DOHH2 (cell line): ENCODE measurements at regions not wholly inside any gene's neighbourhood (a gene's known extent, or its start where the extent isn't known, plus 50 kb on each side); places are given as distances from the start of the nearest gene placed in this dataset.

ENCODE experiments used
- H3F3A ChIP-seq: fragments of 200-600 bp; sonication (generic), shearing (Covaris generic); 2 replicates; pipeline ENCODE4 v1.6.0; 2016; ENCODE audit warnings: antibody characterized with exemption, mild to moderate bottlenecking; ENCODE audit not compliant: control insufficient read depth, insufficient read depth
- H3K27ac ChIP-seq: fragments of 200-600 bp; sonication (generic); 2 replicates; pipeline ENCODE4 v1.5.1; 2014; ENCODE audit warnings: low read depth, mild to moderate bottlenecking, low read length, moderate library complexity
- H3K27me3 ChIP-seq: fragments of 200-600 bp; sonication (generic); 2 replicates; pipeline ENCODE4 v1.6.1; 2014; ENCODE audit warnings: mild to moderate bottlenecking, low read length, mixed read lengths; ENCODE audit not compliant: control insufficient read depth
- H3K36me3 ChIP-seq: fragments of 200-600 bp; sonication (generic); 2 replicates; pipeline ENCODE4 v1.6.1; 2014; ENCODE audit warnings: mild to moderate bottlenecking, low read length, moderate library complexity, mixed read lengths; ENCODE audit not compliant: control insufficient read depth
- H3K4me1 ChIP-seq: fragments of 200-600 bp; sonication (generic); 2 replicates; pipeline ENCODE4 v1.6.1; 2014; ENCODE audit warnings: mild to moderate bottlenecking, low read length, mixed read lengths; ENCODE audit not compliant: control insufficient read depth
- H3K4me2 ChIP-seq: fragments of 200-600 bp; sonication (generic); 2 replicates; pipeline ENCODE4 v1.6.0; 2014; ENCODE audit warnings: mild to moderate bottlenecking, low read length, moderate library complexity
- H3K4me3 ChIP-seq: fragments of 200-600 bp; sonication (generic); 2 replicates; pipeline ENCODE4 v1.5.1; 2014; ENCODE audit warnings: mild to moderate bottlenecking, low read length, mixed read lengths
- H3K79me2 ChIP-seq: fragments of 200-600 bp; sonication (generic); 2 replicates; pipeline ENCODE4 v1.6.1; 2014; ENCODE audit warnings: mild to moderate bottlenecking, low read length, mixed read lengths; ENCODE audit not compliant: control insufficient read depth
- H3K9me2 ChIP-seq: fragments of 200-600 bp; sonication (generic); replicated peaks from 2 replicates; pipeline ENCODE4 v1.6.1; 2014; ENCODE audit warnings: mild to moderate bottlenecking, low read length, mixed read lengths; ENCODE audit not compliant: control insufficient read depth
- H3K9me3 ChIP-seq: fragments of 200-600 bp; sonication (generic); 2 replicates; pipeline ENCODE4 v1.6.1; 2014; ENCODE audit warnings: antibody characterized with exemption, low read length, mixed read lengths; ENCODE audit not compliant: control insufficient read depth, insufficient read depth
- H4K20me1 ChIP-seq: fragments of 200-600 bp; sonication (generic); 2 replicates; pipeline ENCODE4 v1.6.0; 2014; ENCODE audit warnings: low read depth, mild to moderate bottlenecking, antibody characterized with exemption, low read length, moderate library complexity; ENCODE audit not compliant: control insufficient read depth, insufficient read depth
- EZH2phosphoT487 ChIP-seq: fragments of 200-600 bp; sonication (generic); IDR thresholded peaks from 2 replicates; pipeline ENCODE4 v1.6.1; 2017; ENCODE audit warnings: borderline replicate concordance, mild to moderate bottlenecking, antibody characterized with exemption, low read length, moderate library complexity, mixed read lengths
- TF ChIP-seq, protein P1 (sequence below): fragments of 200-600 bp; sonication (generic); IDR thresholded peaks from one replicate; pipeline ENCODE4 v1.5.1; 2014; ENCODE audit warnings: antibody characterized with exemption, mild to moderate bottlenecking, low read depth, low read length; ENCODE audit not compliant: poor library complexity, severe bottlenecking

DNA sequence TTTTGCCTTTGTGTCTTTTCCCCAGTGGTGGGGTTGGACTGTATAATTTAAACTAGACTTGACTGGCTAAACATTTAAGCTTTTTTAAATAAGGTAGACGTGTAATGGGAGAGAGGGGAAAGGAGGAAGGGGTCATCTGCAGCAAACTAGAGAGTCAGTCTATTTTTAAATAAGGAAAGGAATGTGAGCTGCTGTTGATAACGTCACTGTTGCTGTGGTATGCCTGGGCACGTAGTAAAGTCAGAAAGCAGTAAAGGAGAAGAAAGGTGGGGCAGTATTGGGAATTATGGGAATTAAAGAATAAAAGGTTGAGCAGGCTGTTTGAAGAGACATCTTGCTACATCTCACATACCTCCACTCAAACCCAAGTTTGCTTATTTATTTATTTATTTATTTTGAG lies 80.4 kb upstream of the FSHB start:
- Histone ChIP-seq H3K27ac (no peak overlapping the region), H3K4me3 (no peak overlapping the region), H3K36me3 (no peaks in the 10 kb centered on the region), H3K27me3 (no peaks in the 10 kb centered on the region), H3K79me2 (no peaks in the 10 kb centered on the region), H3K9me3 (no peaks in the 10 kb centered on the region), H3K4me1 (no peaks in the 10 kb centered on the region), H3K4me2 (no peak overlapping the region), H3F3A (no peaks in the 10 kb centered on the region), H4K20me1 (no peaks in the 10 kb centered on the region), H3K9me2 (no peaks in the 10 kb centered on the region)
- TF ChIP-seq, protein P1, sequence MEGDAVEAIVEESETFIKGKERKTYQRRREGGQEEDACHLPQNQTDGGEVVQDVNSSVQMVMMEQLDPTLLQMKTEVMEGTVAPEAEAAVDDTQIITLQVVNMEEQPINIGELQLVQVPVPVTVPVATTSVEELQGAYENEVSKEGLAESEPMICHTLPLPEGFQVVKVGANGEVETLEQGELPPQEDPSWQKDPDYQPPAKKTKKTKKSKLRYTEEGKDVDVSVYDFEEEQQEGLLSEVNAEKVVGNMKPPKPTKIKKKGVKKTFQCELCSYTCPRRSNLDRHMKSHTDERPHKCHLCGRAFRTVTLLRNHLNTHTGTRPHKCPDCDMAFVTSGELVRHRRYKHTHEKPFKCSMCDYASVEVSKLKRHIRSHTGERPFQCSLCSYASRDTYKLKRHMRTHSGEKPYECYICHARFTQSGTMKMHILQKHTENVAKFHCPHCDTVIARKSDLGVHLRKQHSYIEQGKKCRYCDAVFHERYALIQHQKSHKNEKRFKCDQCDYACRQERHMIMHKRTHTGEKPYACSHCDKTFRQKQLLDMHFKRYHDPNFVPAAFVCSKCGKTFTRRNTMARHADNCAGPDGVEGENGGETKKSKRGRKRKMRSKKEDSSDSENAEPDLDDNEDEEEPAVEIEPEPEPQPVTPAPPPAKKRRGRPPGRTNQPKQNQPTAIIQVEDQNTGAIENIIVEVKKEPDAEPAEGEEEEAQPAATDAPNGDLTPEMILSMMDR = no peak
- no peak for TF ChIP-seq EZH2phosphoT487

DNA sequence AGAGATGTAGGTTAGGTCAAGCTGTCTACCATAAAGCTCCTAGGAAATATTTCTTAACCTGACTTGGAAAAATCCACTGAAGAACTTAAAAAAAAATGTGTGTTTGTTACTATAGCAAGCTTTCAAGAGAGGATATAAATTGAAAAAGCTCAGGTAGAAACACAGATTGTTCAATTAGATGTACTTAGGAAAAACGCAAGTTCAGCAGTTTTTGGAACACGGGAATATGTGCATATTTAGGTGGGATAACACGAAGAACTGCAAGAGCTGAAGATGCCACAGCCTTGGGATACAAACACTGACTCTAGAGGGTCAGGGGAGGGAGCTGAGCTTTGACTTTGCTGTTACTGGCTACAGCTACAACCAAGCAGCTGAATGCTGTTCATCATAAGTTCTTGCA lies 77.8 kb upstream of the FSHB start:
- no peaks in the 10 kb centered on the region for H3K9me3 ChIP-seq
- no peaks in the 10 kb centered on the region for H4K20me1 ChIP-seq
- H3K4me3 ChIP-seq = no peak overlapping the region
- H3K9me2 ChIP-seq = no peaks in the 10 kb centered on the region
- no peaks in the 10 kb centered on the region for H3K79me2 ChIP-seq
- no peak for TF ChIP-seq EZH2phosphoT487
- TF ChIP-seq, protein P1 = no peak
- H3K27me3 ChIP-seq = no peaks in the 10 kb centered on the region
- no peak overlapping the region for H3K4me2 ChIP-seq
- no peak overlapping the region for H3K27ac ChIP-seq
- no peaks in the 10 kb centered on the region for H3K4me1 ChIP-seq
- H3F3A ChIP-seq = no peaks in the 10 kb centered on the region
- no peaks in the 10 kb centered on the region for H3K36me3 ChIP-seq

DNA sequence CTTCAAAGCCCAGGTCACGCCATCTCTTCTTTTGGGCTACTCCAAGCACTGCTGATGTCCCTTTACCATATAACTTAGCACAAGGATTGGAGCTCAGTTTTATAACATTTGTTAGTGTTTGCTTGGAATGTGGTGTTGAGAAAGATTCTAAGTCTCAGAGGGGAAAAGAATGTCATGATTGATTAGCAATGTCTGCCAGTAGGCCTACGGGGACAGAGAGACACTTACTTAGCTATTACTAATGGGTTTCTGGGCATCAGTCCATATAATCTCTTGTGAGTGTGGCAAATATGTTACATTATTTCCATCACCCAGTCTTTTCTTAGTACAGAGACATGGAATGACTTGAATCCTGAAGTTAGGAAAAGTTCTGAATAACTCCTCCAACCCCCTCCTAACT lies 75.4 kb upstream of the FSHB start:
- Histone ChIP-seq H3K36me3 (no peaks in the 10 kb centered on the region), H3K4me2 (no peak overlapping the region), H3K79me2 (no peaks in the 10 kb centered on the region), H3K4me3 (no peak overlapping the region), H3K27me3 (no peaks in the 10 kb centered on the region), H3K4me1 (no peaks in the 10 kb centered on the region), H3F3A (no peaks in the 10 kb centered on the region), H4K20me1 (no peaks in the 10 kb centered on the region), H3K9me3 (no peaks in the 10 kb centered on the region), H3K9me2 (no peaks in the 10 kb centered on the region), H3K27ac (no peak overlapping the region)
- no peak for TF ChIP-seq EZH2phosphoT487
- TF ChIP-seq, protein P1 = no peak

DNA sequence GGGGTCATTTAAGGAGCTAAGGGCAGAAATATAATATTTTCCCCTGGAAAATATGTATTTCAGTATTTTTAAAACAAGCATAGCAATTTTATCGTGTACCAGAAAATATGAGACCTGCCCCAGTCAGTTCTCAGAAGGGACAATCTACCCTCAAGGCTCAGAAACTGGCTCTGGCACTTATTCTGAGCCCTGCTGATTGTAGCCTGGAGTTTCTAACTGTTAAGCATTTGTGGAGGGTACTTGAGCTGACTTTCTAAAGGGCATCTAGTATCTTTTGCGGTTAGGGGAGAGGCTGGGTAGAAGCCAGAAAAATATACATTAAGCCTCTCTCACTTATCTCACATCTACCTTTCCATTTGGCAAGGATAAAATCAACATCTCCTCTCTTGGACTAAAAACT lies 71.3 kb upstream of the FSHB start:
- Histone ChIP-seq H4K20me1 (no peaks in the 10 kb centered on the region), H3K4me3 (no peak overlapping the region), H3F3A (no peaks in the 10 kb centered on the region), H3K9me2 (no peaks in the 10 kb centered on the region), H3K36me3 (no peaks in the 10 kb centered on the region), H3K4me2 (no peak overlapping the region), H3K9me3 (no peaks in the 10 kb centered on the region), H3K27me3 (no peaks in the 10 kb centered on the region), H3K79me2 (no peaks in the 10 kb centered on the region), H3K4me1 (no peaks in the 10 kb centered on the region), H3K27ac (no peak overlapping the region)
- TF ChIP-seq, protein P1 = no peak
- TF ChIP-seq EZH2phosphoT487 = no peak
